Breast epithelium (tissue), 3 donors: ENCODE measurements at regions not wholly inside any gene's neighbourhood (a gene's known extent, or its start where the extent isn't known, plus 50 kb on each side); places are given as distances from the start of the nearest gene placed in this dataset.

ENCODE experiments used
- CTCF ChIP-seq, 3 donors: fragments of 450-650 bp; IDR thresholded peaks; one replicate each; pipeline ENCODE4 v1.5.1; 2016 to 2017; ENCODE audit warnings: antibody characterized with exemption in 3 of 3, mild to moderate bottlenecking in 3 of 3, moderate library complexity in 3 of 3
- POLR2A ChIP-seq: fragments of 450-650 bp; IDR thresholded peaks from one replicate; pipeline ENCODE4 v1.6.1; 2016; ENCODE audit warnings: antibody characterized with exemption, mild to moderate bottlenecking, moderate library complexity
- POLR2AphosphoS5 ChIP-seq, 3 donors: sonication (generic); formaldehyde crosslinking; IDR thresholded peaks; one replicate each; pipeline ENCODE4 v1.6.1; 2017; ENCODE audit warnings: antibody characterized with exemption in 3 of 3

DNA sequence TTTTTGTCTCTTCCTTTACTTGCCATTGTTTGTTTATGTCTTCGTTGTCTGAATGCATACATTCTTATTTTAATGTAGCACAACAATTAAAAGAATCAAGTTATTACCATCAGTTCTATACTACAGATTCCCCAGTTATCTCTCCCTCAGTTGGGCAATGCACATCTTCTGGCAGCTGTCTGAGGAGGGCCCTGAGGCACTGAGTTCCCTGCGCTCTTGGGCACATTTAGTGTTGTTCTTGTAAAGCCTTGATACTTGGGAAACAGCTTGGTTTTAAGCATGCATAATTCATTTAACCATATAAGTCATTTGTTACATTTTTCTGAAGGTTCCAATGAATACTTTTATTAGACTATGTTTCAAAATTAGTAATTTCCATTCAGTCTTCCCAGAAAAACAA is 117.9 kb downstream of the C6orf118 start:
- TF ChIP-seq CTCF (IDR thresholded peaks at IDR 0.05) (no peak), POLR2AphosphoS5 (IDR thresholded peaks at IDR 0.05) (no peak), POLR2A (no peak)
